ENCODE measurements at regions not wholly inside any gene's neighbourhood (a gene's known extent, or its start where the extent isn't known, plus 50 kb on each side); places are given as distances from the start of the nearest gene placed in this dataset.
"Not testable (repeated sequence)": the region's sequence is repeated elsewhere in the genome, so short reads cannot be mapped to it uniquely, and the experiment has no call there.

GRCh38 chr4:164239433-164239832 lies 514.5 kb upstream of the SMIM31 start:
- DNase-seq = no peak

- no peak for DNase-seq
Measured at GRCh38 chr4:164239976-164240375, 514.0 kb upstream of the SMIM31 start.

DNA sequence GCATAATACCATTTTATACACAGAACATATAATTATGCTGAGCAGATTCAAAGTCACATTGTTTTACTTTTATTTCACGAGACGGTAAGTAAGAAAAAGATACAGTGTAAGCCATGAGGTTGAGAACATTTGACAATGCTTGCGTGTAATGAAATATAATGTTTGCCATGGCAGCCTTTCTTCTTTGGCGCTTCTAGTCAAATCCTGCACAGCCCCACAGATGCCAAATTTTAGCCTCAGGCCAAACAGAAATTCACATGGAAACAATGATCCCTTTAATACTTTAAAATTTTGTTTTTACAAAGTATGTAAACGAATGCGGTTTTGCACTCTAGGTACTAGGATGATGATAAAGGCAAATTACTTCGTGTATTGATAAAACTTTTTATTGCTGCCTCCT lies 502.7 kb upstream of the SMIM31 start:
- DNase-seq = no peak

- no peak for DNase-seq
Measured at GRCh38 chr4:164252286-164252685, 501.6 kb upstream of the SMIM31 start.

GRCh38 chr4:164261831-164262230 lies 492.1 kb upstream of the SMIM31 start:
- DNase-seq = no peak

- DNase-seq = not testable (repeated sequence)
Measured at GRCh38 chr4:164262508-164262907, 491.4 kb upstream of the SMIM31 start.

DNA sequence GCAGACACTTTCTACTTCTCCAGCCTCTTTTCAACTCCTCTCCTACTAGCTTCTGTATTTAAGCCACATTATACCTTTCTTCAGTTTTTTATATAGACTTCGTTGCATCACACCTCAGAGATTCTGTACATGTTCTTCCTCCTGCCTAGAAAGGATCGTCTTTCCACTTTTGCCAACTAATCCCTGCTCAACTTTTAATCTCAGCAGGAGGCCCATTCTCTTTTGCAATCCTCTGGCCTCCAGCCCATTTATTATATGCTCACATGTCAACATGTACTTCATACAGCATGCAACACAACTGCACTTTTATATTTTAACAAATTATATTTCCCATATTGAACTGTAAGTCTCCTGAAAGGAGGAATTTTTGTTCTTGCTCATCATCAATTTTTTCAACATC lies 476.5 kb upstream of the SMIM31 start:
- not testable (repeated sequence) for DNase-seq

GRCh38 chr4:164287173-164287572 lies 466.8 kb upstream of the SMIM31 start:
- DNase-seq = no peak

GRCh38 chr4:164288578-164288977 lies 465.4 kb upstream of the SMIM31 start:
- DNase-seq = no peak

DNA sequence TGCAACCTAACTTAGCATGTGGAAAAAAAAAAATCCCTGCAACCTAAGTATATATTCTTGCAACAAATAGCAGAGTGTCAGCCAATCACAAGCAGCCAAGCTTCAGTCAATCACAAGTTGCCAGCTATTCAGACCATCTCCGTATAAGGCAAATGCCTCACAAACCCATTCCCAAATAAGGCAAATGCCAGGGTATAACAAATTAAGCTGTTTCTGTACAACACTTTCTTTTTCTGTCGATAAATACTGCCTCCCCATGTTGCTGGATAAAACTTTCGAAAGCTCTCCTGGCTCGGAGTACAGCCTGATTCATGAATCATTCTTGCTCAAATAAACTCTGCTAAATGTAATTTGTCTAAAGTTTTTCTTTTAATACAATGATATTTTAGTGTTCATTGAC lies 460.7 kb upstream of the SMIM31 start:
- DNase-seq = no peak

- no peak for DNase-seq
Measured at GRCh38 chr4:164293743-164294142, 460.2 kb upstream of the SMIM31 start.

- no peak for DNase-seq
Measured at GRCh38 chr4:164301430-164301829, 452.5 kb upstream of the SMIM31 start.

GRCh38 chr4:164304101-164304639 lies 449.8 kb upstream of the SMIM31 start:
- no peak for DNase-seq

GRCh38 chr4:164304861-164305260 lies 449.1 kb upstream of the SMIM31 start:
- no peak for DNase-seq

GRCh38 chr4:164307262-164307661 lies 446.7 kb upstream of the SMIM31 start:
- no peak for DNase-seq

- no peak for DNase-seq
Measured at GRCh38 chr4:164312671-164313070, 441.3 kb upstream of the SMIM31 start.

DNA sequence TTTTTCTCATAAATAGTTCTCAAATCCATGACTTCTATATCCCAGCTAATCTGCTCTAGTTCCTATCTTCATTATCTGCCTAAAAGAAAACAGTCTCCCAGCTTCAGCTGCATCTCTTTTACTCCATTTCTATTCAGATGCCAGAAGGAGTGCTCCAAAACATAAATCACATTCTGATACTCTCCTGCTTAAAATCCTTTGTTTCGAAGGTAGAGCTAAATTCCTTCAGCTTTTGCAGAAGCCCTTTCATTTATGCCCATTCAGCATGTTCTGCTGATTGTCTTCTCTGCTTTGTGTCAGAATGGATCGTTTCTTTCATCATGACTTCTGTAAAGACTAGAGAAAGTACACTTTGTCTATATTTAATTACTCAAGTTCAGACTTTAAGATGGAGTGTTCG lies 440.1 kb upstream of the SMIM31 start:
- DNase-seq = no peak

- DNase-seq = no peak
Measured at GRCh38 chr4:164318350-164318749, 435.6 kb upstream of the SMIM31 start.

DNA sequence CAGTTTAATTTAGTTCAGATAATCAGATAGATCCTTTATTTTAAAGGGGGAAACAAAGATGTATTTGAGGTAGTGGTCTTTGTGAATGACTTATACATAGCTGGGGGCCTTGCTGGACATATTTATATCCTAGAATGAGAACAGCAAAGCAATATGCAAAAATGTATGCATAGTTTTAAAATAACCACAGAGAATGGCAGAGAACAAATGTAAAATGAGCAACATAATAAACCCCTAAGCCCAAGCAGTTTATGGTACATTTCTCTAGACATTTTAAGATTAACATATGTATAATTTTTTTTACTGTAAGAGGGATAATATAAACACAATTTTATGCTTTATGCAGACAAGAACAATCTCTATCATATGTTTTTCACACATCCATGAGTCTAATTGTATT lies 434.2 kb upstream of the SMIM31 start:
- DNase-seq = no peak

GRCh38 chr4:164320847-164321246 lies 433.1 kb upstream of the SMIM31 start:
- DNase-seq = no peak

DNA sequence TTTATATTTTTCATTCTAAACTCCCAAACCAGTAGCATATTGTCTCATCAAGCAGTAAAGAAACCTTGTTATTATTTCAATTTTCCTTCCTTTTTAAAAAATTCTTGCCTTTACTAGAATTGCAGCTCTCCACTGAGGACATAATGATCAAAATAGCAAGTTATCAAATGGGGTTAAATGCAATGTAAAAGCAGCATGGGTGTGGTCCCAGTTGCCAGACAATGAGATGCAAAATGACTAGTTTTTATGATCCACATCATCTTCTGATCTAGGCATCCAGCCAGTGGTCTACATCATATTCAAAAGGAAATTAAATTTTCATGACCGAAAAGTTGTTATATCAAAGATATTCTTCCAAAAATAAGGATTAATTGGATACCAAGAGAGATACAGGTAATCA lies 427.9 kb upstream of the SMIM31 start:
- no peak for DNase-seq

- no peak for DNase-seq
Measured at GRCh38 chr4:164337219-164337944, 416.5 kb upstream of the SMIM31 start.

DNA sequence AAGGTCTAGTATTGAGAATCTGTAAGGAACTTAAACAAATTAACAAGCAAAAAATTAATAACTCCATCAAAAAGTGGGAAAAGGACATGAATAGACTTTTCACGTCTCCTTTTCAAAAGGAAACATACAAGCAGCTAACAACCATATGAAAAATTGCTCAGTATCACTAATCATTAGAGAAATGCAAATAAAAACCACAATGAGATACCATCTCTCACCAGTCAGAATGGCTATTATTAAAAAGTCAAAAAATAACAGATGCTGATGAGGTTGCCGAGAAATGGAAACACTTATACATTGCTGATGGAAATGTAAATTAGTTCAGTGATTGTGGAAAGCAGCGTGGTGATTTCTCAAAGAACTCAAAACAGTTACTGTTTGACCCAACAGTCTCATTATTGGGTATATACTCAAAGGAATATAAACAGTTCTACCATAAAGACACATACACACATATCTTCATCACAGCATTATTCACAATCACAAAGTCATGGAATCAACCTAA lies 410.4 kb upstream of the SMIM31 start:
- no peak for DNase-seq

- no peak for DNase-seq
Measured at GRCh38 chr4:164345756-164346155, 408.2 kb upstream of the SMIM31 start.

- DNase-seq = no peak
Measured at GRCh38 chr4:164350061-164350460, 403.9 kb upstream of the SMIM31 start.

Measured in NCI-H1694 (cell line).